Endothelial cell of hepatic sinusoid (primary cell): ENCODE measurements at regions not wholly inside any gene's neighbourhood (a gene's known extent, or its start where the extent isn't known, plus 50 kb on each side); places are given as distances from the start of the nearest gene placed in this dataset.

ENCODE experiments used
- in situ Hi-C: cut with HindIII; loops from 2 replicates; pipeline ENCODE4 v1.10.0; 2017; ENCODE audit warnings: low sequenced_read_pairs

GRCh38 chr10:81008726-81009125 lies 471.0 kb downstream of the SH2D4B start:
- in situ Hi-C loops = no loop called here

GRCh38 chr10:81009296-81009695 lies 471.6 kb downstream of the SH2D4B start:
- in situ Hi-C loops = no loop called here

DNA sequence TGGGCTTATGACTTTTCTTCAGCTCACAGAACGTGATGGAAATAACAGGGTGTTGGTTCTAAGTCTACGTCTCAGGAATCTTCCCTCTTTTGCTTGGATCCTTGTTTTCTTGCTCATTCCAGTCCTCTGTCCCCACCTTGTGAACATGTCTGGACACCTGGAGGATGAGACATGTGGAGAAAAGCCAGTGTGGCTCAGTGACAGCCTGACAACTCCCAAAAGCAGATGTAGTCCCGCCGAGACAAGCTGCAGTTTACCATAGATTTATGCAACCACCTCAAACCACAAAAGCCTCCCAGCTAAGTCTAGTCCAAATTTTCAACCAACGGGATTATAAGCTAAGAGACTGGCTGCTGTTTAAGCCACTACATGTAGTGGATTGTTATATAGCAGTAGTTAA lies 476.1 kb downstream of the SH2D4B start:
- in situ Hi-C loops = no loop called here

- in situ Hi-C loops = no loop called here
Observed at GRCh38 chr10:81019029-81019890, 481.6 kb downstream of the SH2D4B start.

DNA sequence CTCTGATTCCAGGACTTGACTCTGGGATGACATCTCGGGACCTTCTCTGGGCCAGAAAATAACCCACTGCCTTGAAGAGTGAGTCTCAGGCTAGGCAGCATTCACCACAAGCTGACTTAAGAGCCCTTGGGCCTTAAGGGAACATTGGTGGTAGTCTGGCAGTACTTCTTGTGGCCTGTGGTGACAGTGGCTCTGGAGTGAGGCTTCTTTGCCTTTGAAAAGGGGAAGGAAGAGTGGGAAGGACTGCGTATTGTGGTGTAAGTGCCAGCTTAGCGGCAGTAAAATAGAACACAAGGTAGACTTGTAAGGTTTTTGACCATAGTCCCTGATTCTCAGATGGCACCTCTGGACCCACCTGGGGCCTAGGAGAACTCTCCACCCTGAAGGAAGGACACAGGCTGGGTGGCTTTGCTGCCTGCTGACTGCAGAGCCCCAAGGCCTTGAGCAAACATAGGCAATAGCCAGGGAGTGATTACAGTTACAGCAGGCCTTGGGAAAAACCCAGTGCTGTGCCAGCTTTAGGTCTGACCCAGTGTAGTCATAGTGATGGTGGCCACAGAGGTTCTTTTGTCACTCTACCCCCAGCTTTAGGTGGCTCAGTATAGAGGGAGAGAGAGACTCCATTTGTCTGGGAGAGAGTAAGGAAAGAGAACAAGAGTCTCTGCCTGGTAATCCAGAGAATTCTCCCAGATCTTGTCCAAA lies 483.9 kb downstream of the SH2D4B start:
- in situ Hi-C loops = no loop called here

GRCh38 chr10:81026591-81026990 lies 488.9 kb downstream of the SH2D4B start:
- in situ Hi-C loops = no loop called here

DNA sequence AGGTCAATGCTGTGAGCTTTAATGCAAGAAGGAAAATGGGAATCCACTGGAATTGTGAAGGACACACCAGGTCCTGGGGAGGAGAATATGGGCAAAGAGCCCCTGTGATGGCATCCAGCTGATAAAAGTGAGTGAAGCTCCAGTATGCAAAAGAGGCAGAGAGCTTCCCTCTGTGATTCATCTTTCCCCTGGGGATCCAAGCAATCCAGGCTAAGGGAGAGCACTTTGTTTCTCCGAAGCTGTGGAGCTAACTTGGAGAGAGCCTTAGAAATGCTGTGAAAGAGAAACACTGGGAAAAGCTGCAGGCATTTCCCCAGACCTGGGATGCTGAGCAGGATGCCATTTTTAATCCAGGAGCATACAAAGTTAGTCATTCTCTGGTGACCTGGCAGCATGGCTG lies 489.5 kb downstream of the SH2D4B start:
- in situ Hi-C loops = no loop called here

DNA sequence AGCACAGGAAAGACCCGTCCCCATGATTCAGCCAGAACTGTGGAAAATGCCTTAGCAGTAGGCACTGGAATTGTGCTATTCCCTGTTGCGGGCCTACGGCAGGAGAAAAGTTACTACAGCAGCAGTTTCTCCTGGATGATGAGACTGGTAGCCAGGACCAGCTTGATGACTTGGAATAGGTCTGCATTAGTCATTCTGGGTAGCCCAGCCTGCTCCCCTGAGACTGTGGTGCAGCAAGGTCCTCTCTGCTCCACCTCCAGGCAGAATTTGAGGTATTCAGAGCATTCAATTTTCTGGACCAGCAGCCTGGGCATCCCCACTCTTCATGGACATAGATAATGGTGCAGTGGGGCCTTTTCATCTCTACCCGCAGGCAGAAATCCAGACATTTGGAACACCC lies 490.0 kb downstream of the SH2D4B start:
- in situ Hi-C loops = no loop called here

DNA sequence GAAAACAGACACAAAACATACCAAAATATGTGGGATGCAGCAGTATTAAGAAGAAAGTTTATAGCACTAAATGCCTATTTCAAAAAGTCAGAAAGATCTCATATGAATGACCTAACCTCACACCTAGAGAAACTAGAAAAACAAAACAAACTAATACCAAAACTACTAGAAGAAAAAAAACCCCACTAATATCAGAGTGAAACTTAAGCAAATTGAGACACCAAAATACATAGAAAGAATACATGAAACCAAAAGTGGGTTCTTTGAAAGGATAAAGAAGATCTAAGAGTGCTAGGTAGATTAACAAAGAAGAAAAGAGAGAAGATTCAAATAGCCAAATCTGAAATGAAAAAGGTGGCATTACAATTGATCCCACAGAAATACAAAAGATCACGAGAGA lies 494.1 kb downstream of the SH2D4B start:
- in situ Hi-C loops = no loop called here

DNA sequence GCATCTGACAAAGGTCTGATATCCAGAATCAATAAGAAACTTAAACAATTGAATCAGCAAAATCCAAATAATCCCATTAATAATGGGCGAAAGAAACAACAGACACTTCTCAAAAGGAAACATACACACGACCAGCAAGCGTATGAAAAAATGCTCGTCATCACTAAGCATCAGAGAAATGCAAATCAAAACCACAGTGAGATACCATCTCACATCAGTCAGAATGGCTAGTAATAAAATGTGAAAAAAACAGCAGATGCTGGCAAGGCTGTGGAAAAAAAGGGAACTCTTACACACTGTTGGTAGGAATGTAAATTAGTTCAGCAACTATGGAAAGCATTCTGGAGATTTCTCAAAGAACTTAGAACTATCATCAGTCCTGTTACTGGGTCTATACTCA lies 496.7 kb downstream of the SH2D4B start:
- in situ Hi-C loops = no loop called here

GRCh38 chr10:81036257-81036656 lies 498.6 kb downstream of the SH2D4B start:
- in situ Hi-C loops = no loop called here

GRCh38 chr10:81040031-81040430 lies 502.3 kb downstream of the SH2D4B start:
- in situ Hi-C loops = no loop called here

GRCh38 chr10:81040940-81041339 lies 503.2 kb downstream of the SH2D4B start:
- in situ Hi-C loops = no loop called here

GRCh38 chr10:81042647-81043046 lies 504.9 kb downstream of the SH2D4B start:
- in situ Hi-C loops = no loop called here

DNA sequence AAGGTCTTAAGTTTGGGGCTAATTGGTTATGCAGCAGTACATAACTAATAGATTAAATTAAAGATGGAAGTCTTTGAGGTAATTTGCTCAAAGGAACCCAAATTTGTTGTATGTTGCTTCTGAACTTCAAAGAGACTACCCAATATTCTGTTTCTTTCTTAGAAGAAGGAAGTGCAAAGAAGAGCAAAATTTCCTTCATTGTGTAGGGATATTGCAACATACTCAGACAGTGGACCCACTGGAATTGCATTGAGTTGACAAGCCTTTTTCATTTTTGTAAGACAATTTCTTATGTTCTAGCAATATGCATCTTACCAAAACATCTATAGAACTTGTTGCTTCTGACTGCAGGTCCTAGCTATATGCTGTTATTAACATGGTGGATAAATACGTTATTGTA lies 527.8 kb downstream of the SH2D4B start:
- in situ Hi-C loops = no loop called here

- in situ Hi-C loops = no loop called here
Observed at GRCh38 chr10:81068460-81068859, 530.8 kb downstream of the SH2D4B start.

- in situ Hi-C loops = no loop called here
Observed at GRCh38 chr10:81071087-81071796, 533.5 kb downstream of the SH2D4B start.

DNA sequence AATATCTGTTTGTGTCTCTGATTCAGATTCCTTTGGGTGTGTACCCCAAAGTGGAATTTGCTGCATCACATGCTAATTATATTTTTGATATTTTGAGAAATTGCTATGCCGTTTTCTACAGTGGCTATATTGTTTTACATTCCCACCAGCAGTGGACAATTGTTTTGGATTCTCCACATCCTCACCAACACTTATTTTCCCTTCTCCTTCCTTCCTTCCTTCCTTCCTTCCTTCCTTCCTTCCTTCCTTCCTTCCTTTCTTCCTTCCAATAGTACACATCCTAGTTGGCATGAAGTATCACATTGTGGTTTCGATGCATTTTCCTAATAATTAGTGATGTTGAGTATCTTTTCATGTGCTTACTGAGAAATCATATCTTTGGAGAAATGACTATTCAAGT lies 535.5 kb downstream of the SH2D4B start:
- in situ Hi-C loops = no loop called here

DNA sequence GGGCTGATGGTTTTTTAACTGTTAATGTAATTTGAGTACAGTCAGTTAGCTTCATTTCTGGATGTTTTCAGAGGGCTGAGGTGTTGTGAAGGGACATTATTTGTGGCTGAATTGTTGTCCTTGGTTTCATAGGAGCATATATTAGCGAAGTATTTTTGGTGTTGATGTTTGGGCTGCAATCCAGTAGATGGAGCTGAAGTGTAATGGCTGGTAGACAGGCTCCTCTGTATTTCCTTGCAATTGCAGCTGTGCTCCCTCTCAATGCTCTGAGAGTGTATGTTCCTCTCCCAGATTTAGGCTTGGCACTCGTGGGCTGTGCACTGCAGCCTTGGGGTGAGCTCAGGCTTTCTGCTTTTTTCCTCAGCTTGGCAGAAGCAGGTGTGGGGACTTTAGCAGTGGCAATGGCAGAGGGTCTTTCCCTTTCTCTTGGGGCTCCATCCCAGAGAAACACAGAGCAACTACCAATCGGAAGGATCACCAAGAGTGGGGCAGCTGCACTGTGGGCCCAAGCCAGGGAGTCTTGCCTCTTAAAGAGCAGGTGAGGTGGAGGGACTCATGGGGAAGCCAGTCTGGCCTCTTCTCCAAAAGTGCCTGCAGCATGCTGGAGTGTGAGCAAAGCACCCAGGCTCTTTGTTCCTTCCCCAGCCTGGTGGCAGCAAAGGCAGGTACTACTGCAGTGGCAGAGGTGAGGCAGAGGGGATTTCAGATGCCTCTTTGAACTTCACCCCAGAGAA lies 544.4 kb downstream of the SH2D4B start:
- in situ Hi-C loops = no loop called here

DNA sequence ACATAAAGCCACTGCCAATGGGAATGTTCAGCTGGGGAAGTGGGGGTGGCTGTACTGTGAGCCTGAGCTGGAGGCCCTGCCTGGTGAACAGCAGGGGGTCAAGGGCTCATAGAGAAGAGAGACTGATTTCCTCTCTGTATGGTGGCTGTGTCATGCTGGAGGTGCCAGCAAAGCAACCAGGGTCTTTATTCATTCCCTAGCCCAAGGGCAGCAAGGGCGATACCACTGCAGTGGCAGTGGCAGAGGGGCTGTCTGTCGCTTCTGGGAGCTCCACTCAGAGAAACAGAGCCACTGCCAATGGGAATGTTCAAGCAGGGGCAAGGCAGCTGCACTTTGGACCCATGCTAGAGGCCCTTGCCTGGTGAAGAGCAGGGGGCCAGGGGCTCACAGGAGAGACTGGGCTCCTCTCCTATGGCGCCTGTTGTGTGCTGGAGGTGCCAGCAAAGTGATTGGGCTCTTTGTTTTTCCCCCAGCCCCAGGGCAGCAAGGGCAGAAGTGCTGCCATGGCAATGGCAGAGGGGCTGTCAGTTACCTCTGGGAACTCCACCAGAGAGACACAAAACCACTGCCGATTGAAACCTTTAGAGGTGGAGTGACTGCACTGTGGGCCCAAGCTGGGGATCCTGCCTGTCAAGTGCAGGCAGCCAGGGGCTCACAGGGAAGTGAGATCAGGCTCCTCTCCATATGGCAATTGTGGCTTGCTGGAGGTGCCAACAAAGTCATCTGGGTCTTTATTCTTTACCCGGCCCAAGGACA lies 545.1 kb downstream of the SH2D4B start:
- in situ Hi-C loops = no loop called here
